PC-3 (cell line): ENCODE measurements at regions not wholly inside any gene's neighbourhood (a gene's known extent, or its start where the extent isn't known, plus 50 kb on each side); places are given as distances from the start of the nearest gene placed in this dataset.

Experiments
- EZH2 ChIP-seq: fragments of 300-600 bp; sonication (generic); IDR thresholded peaks from one replicate; pipeline ENCODE4 v1.6.1; 2017; ENCODE audit warnings: antibody characterized with exemption, mild to moderate bottlenecking, low read length; ENCODE audit not compliant: unreplicated experiment
- EZH2phosphoT487 ChIP-seq: fragments of 300-600 bp; sonication (generic); IDR thresholded peaks from 2 replicates; pipeline ENCODE4 v1.6.1; 2018; ENCODE audit warnings: mild to moderate bottlenecking, antibody characterized with exemption, low read length, borderline replicate concordance
- TF ChIP-seq, protein P1 (sequence below): fragments of 300-600 bp; sonication (generic); conservative IDR thresholded peaks from 2 replicates; pipeline ENCODE4 v1.5.1; 2017; ENCODE audit warnings: antibody characterized with exemption, low read depth, mild to moderate bottlenecking, low read length

- TF ChIP-seq, protein P1, sequence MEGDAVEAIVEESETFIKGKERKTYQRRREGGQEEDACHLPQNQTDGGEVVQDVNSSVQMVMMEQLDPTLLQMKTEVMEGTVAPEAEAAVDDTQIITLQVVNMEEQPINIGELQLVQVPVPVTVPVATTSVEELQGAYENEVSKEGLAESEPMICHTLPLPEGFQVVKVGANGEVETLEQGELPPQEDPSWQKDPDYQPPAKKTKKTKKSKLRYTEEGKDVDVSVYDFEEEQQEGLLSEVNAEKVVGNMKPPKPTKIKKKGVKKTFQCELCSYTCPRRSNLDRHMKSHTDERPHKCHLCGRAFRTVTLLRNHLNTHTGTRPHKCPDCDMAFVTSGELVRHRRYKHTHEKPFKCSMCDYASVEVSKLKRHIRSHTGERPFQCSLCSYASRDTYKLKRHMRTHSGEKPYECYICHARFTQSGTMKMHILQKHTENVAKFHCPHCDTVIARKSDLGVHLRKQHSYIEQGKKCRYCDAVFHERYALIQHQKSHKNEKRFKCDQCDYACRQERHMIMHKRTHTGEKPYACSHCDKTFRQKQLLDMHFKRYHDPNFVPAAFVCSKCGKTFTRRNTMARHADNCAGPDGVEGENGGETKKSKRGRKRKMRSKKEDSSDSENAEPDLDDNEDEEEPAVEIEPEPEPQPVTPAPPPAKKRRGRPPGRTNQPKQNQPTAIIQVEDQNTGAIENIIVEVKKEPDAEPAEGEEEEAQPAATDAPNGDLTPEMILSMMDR: no peak
- no peak for TF ChIP-seq EZH2
- TF ChIP-seq EZH2phosphoT487: no peak
These were observed 194.0 kb upstream of the RBMS1 start for GRCh38 chr2:160687629-160688028.
